HG02798 (cell line): ENCODE measurements at regions not wholly inside any gene's neighbourhood (a gene's known extent, or its start where the extent isn't known, plus 50 kb on each side); places are given as distances from the start of the nearest gene placed in this dataset.

ENCODE experiments used
- ATAC-seq: cut with Tn5 transposase; IDR thresholded peaks from one replicate; pipeline ENCODE4 v1.9.1; 2021; ENCODE audit warnings: mild to moderate bottlenecking; ENCODE audit not compliant: unreplicated experiment, poor library complexity

GRCh38 chr5:92421196-92421595 lies 1038.1 kb upstream of the ARRDC3 start:
- no peak for ATAC-seq

- no peak for ATAC-seq
Measured at GRCh38 chr5:92419261-92419660, 1036.1 kb upstream of the ARRDC3 start.

DNA sequence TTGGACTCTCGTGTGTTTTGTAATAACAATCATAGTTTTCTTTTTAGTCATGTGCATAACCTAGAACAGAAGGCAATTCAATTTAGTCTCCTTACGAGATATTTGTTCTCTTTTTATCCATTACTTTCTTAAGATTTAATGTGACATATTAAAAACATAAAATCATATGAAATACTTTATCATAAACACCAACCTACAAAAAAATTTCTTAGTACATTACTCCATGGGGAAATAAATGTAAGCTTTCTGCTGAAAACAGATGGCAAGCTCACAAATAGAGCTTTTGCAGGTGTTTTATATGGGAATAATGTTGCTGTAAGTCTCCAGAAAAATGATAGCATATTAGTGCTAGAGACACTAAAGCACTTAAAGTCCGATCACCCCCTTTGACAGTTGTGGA lies 1035.2 kb upstream of the ARRDC3 start:
- ATAC-seq: no peak

DNA sequence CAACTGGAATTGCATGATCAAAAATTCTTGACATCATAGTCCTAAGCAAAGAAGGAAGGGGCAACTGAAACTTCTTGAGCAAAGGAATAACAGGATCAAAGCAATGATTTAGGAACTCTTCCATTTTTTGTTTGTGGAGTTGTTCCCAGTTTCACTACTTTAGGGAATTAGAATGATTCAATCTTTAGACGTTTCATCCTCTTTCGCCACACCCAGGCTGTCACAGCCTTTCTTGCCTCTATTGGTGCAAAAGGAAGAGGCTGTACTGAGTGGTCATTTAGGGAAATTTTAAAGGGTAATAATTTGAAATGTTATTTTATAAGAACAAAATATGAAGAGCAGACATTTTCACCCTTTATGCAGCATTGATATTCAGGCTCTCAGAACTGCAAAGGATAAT lies 1026.0 kb upstream of the ARRDC3 start:
- no peak for ATAC-seq

- ATAC-seq: no peak
Measured at GRCh38 chr5:92402956-92403702, 1020.0 kb upstream of the ARRDC3 start.

DNA sequence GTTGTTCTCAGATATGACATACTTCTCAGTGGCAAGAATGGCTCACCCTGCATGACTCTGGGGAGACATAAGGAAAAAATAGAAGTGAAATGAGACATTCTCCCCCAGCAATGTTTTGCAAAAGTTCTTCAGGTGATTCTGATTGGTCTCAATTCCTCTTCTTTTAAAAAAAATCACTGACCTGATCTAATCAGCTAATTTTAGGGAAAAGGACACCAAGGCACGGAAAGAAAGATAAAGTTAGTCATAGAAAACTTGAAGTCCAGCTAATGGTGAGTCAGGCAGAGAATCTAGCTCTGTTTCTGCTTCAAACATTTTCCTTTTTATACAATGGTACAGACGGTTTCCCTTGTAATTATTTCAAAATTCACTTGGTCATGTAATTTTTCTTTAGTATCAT lies 1018.9 kb upstream of the ARRDC3 start:
- no peak for ATAC-seq

DNA sequence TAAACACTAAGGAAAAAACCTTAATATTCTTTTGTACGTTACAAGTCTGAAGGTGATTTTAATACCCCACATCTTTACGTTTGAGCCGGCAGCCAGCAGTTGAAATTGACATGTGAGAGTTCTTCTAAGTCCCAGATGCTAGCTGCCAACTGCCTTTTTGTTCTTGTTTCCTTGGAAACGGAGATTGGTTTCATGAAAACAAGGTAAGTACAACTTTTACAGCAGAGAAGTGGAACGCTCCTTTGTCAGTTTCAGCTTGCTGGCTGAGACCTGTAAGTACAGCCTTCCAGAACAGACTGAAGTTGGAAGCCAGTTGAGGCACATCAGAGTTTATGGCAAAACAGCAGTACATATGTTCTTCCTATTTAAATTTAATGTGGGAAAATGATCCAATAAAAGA lies 1018.4 kb upstream of the ARRDC3 start:
- ATAC-seq: no peak

DNA sequence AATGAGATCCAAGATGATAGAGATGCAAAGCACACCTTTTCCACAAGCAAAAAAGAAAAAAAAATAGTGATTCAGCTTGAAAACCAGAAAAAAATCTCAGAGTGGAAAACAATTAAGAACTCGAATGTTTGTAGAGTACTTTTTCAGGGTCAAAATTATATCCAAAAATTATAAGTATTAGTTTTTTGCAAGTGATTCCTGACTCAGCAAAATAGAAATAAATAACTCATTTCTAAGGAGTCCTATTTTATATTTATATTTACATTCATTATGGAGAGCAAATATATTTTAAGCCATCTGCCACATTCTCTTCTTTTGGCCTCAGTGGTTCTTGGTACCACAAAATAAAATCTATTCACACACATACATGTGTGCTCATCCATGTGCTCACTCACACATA lies 1011.8 kb upstream of the ARRDC3 start:
- no peak for ATAC-seq

- ATAC-seq: no peak
Measured at GRCh38 chr5:92390657-92391056, 1007.5 kb upstream of the ARRDC3 start.

GRCh38 chr5:92380069-92380770 lies 997.1 kb upstream of the ARRDC3 start:
- no peak for ATAC-seq

DNA sequence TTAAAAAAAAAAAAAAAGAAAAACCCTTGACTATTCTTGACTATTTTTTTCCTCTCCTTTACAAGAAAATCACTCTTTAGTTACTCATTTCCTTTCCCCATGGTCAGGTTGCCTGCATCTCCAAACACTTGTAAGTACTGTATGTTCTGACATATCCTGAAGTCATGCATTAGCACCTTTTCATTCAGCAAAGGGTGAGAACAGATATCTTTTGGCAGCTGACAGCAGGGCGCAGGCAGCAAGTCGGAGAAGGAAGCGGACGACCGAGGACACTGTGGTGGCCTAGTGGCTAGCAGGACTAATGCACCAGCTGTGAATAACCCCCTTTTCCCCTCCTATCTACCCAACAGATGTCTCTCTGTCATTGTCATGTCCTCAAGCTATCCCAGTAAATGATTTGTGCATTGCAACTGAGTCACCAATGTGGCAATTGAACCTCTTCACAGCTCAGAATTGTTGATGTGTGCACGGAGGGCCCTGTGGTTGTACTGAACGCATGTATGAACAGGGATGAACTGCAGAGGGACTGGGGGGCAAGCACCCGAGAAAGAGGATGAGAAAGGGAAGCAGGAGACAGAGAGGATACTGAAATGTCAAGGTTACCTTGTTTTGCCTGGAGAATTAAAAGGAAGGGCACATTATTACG lies 996.0 kb upstream of the ARRDC3 start:
- no peak for ATAC-seq

DNA sequence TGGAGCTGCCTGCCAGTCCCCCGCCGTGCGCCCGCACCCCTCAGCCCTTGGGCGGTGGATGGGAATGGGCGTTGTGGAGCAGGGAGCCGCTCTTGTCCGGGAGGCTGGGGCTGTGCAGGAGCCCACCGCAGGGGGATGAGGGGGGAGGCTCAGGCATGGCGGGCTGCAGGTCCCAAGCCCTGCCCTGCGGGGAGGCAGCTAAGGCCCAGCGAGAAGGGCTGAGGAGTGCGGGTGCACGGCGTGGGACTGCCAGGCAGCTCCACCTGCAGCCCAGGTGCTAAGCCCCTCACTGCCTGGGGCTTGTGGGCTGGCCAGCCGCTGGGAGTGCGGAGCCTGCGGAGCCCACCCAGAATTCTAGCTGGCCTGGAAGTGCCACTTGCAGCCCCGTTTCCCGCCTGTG lies 991.7 kb upstream of the ARRDC3 start:
- no peak for ATAC-seq

DNA sequence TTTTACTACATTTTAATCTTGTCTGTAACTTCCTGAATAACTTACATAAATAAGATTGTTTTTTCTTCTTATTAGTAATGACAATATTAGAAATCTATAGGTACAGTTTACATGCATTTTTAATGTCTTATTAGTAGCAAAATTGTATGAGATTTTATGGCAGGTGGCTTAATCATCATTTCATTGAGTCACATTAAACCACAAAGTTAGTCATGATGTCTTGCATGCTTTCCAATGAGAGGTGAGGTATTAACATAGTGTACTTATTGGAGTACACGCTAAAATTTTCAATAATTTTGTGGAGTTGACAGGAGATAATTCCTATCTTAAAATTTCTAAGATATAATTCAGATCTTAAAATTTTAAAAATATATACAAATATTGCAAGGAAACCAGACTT lies 989.6 kb upstream of the ARRDC3 start:
- no peak for ATAC-seq

DNA sequence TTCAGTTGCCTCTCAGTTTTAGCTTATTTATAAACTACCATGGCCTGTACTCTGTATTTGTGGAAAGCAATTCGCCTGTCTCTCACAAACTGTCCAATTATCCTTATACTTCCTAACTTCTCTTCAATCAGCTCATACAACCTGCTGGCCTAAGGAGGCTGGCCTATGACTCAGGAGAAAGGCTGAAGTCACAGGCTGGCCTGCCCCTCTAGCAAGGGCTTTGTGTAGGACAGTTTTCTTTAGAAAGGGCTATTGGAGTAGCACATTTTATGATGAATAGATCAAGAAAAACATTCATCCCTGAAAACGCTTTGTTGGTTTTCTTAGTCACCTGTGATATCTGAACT lies 988.7 kb upstream of the ARRDC3 start:
- ATAC-seq: no peak

GRCh38 chr5:92371171-92371888 lies 988.2 kb upstream of the ARRDC3 start:
- ATAC-seq: no peak

GRCh38 chr5:92370032-92370431 lies 986.9 kb upstream of the ARRDC3 start:
- no peak for ATAC-seq

DNA sequence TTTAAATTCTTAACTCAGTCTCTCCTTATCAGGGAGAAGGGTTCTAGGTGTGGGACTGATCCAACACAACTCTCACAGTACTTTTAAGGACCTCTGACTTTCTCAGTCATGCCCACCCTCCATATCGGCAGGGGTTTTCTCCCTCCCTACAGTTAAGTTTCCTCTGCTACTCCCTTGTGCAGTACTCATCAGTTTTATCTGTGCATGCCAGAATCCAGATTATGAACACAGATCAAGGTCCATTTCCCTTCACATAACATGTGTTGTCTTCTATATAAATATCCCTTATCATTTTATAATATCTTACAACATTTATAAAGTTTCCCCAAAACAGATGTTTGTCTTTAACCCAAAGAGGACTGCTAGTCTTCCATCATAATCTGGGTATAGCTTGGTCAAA lies 986.5 kb upstream of the ARRDC3 start:
- ATAC-seq: no peak

GRCh38 chr5:92364986-92365550 lies 982.0 kb upstream of the ARRDC3 start:
- ATAC-seq: no peak

GRCh38 chr5:92353107-92354030 lies 970.3 kb upstream of the ARRDC3 start:
- ATAC-seq: no peak

DNA sequence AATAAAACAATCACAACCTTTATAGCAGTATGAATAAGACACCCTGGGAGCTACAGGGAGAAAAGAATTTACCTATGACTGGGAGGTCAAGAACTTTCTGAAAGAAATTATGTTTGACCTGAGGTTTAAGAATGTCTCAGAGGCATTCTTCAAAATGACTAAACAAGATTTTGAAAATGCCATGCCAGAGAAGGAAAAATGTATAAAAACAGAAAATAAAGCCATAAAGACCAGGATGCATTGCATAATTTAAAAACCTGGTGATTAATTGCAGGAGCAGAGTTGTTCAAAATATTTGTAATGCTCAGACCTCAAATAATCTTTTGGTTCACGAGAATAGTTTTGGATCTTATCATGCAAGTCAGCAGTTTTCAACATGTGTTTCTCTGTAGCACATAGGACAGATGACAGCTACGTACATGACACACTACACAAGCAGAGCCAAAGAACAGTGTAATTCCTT lies 954.7 kb upstream of the ARRDC3 start:
- no peak for ATAC-seq
